ENCODE measurements at regions not wholly inside any gene's neighbourhood (a gene's known extent, or its start where the extent isn't known, plus 50 kb on each side); places are given as distances from the start of the nearest gene placed in this dataset.
"Not testable (repeated sequence)": the region's sequence is repeated elsewhere in the genome, so short reads cannot be mapped to it uniquely, and the experiment has no call there.

GRCh38 chr18:47399475-47399874 is 148.0 kb upstream of the SKOR2 start:
- no peak for DNase-seq

GRCh38 chr18:47397671-47398319 is 146.3 kb upstream of the SKOR2 start:
- DNase-seq, result no peak

- no peak for DNase-seq
These were observed 140.2 kb upstream of the SKOR2 start for GRCh38 chr18:47391665-47392064.

- DNase-seq, result no peak
These were observed 139.1 kb upstream of the SKOR2 start for GRCh38 chr18:47390410-47391024.

- no peak for DNase-seq
These were observed 137.8 kb upstream of the SKOR2 start for GRCh38 chr18:47389210-47389609.

- no peak for DNase-seq
These were observed 136.4 kb upstream of the SKOR2 start for GRCh38 chr18:47387864-47388263.

- no peak for DNase-seq
These were observed 132.3 kb upstream of the SKOR2 start for GRCh38 chr18:47383729-47384128.

GRCh38 chr18:47381975-47382570 is 130.6 kb upstream of the SKOR2 start:
- DNase-seq, result no peak

GRCh38 chr18:47380153-47380552 is 128.7 kb upstream of the SKOR2 start:
- DNase-seq, result no peak

- DNase-seq, result no peak
These were observed 122.0 kb upstream of the SKOR2 start for GRCh38 chr18:47373465-47373864.

GRCh38 chr18:47370052-47370451 is 118.6 kb upstream of the SKOR2 start:
- no peak for DNase-seq

GRCh38 chr18:47354061-47354460 is 102.6 kb upstream of the SKOR2 start:
- not testable (repeated sequence) for DNase-seq

GRCh38 chr18:47346016-47346415 is 94.6 kb upstream of the SKOR2 start:
- no peak for DNase-seq

GRCh38 chr18:47345291-47345690 is 93.8 kb upstream of the SKOR2 start:
- DNase-seq, result no peak

- DNase-seq, result no peak
These were observed 91.8 kb upstream of the SKOR2 start for GRCh38 chr18:47343291-47343690.

GRCh38 chr18:47342566-47342965 is 91.1 kb upstream of the SKOR2 start:
- DNase-seq, result no peak

- no peak for DNase-seq
These were observed 90.2 kb upstream of the SKOR2 start for GRCh38 chr18:47341678-47342077.

- no peak for DNase-seq
These were observed 83.5 kb upstream of the SKOR2 start for GRCh38 chr18:47334966-47335365.

- no peak for DNase-seq
These were observed 82.6 kb upstream of the SKOR2 start for GRCh38 chr18:47333926-47334635.

- DNase-seq, result no peak
These were observed 80.2 kb upstream of the SKOR2 start for GRCh38 chr18:47331641-47332040.

- no peak for DNase-seq
These were observed 79.6 kb upstream of the SKOR2 start for GRCh38 chr18:47331026-47331425.

- DNase-seq, result no peak
These were observed 71.7 kb upstream of the SKOR2 start for GRCh38 chr18:47323158-47323557.

GRCh38 chr18:47321815-47322214 is 70.4 kb upstream of the SKOR2 start:
- no peak for DNase-seq

Data from activated CD4-positive, alpha-beta T cell treated with anti-CD3 and anti-CD28 coated beads for 4 hours (primary cell).